CD4-positive, alpha-beta T cell treated with Interleukin-17A for 4 hours (primary cell): ENCODE measurements at regions not wholly inside any gene's neighbourhood (a gene's known extent, or its start where the extent isn't known, plus 50 kb on each side); places are given as distances from the start of the nearest gene placed in this dataset.

Experiments
- DNase-seq: peaks from one replicate; pipeline ENCODE4 v3.0.0-alpha.2; 2020; ENCODE audit warnings: mixed read lengths

DNA sequence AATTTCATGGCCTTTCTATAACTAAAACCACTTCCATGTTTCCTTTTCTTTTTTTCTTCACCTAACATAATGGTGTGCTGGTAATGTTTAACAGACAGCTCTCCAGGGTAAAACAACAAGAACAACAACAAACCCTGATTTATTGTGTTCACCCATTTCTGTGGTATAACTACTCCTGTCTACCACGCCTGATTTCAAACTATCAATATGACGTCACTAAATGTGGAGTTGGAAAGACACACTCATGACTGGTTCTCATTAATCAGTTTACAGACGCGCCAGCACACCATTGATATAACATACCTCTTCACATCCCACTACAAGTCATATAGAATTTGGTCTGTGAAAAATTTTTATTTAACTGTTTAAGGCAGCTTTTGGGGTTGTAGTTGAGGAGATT, 142.9 kb downstream of the ARRDC3 start:
- DNase-seq, result no peak

DNA sequence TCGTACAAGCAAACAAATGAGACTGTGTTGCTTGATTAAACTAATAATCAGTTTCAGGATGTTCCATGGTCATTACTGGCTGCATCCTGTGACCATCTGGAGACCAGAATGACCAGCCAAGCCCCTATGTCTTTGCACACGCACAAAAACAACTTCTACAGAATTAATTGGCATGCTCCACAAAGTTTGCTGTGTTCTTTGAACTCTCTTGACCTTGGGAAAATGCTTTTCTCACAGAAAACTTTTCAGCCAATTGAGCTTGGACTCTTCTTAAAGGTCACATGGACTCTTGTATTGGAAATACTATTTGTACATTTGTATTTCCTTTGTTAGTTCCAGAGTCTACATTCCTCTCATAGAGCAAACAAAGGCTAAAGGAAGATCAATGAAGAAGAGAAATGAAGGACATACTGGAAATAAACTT, 147.8 kb downstream of the ARRDC3 start:
- DNase-seq, result no peak

DNA sequence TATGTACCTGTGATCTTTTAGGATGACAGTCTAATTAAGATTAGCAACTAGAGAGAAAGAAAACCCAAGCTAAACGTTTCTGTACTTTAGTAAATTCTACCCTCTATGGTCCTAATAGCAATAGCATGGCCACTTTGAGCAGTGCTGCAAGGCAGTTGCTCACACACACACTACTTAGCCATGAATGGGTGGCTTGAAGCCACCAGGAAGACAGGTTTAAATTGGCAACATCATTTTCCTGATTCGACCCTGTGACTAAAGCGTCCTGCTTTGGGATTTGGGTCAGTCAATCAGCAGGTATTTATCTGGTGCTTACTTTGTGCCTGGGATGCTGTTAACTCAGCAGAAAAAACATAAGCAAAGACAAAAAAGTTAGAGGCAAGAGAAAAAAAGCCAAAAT, 150.6 kb downstream of the ARRDC3 start:
- DNase-seq, result no peak

- DNase-seq, result no peak
Measured at GRCh38 chr5:91229031-91229727, 153.9 kb downstream of the ARRDC3 start.

DNA sequence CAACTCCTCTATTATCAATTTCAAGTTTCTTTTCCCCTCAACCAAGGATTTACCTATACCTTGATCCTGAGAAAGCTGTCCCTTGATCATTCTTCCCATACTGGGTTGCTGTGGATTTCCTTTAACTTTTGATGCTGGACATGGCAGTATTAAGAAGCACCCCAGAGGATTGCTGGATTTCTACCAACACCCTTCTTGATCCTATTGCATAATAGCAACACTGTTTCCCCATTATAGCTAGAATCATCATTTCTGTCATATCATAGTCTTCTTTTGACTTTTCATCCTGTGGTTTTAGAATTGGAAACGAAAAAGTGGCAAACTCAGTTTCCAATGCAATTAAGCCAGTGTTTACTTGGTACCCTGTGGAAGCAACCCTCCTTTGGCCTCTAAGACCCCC, 154.9 kb downstream of the ARRDC3 start:
- DNase-seq, result no peak

- DNase-seq, result peak; percentile 79
Measured at GRCh38 chr5:91225848-91226686, 157.1 kb downstream of the ARRDC3 start.

GRCh38 chr5:91224969-91225368, 158.1 kb downstream of the ARRDC3 start:
- no peak for DNase-seq

GRCh38 chr5:91224456-91224855, 158.7 kb downstream of the ARRDC3 start:
- DNase-seq, result no peak

GRCh38 chr5:91223886-91224285, 159.2 kb downstream of the ARRDC3 start:
- no peak for DNase-seq

DNA sequence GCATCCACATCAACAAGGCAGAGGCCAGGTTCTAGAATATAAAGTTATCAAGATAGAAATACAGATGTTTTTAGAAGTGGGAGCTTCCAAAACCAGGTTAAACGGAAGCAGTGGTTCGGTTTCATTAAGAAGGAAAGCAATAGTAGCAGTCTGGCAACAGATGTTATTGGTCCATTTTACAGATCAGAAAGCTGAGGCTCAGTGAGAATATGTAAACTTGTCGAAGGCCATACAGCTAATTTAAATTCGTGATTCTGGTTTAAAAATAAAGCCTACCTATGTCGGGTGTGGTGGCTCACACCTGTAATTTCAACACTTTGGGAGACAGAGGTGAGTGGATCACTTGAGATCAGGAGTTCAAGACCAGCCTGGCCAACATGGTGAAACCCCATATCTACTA, 160.6 kb downstream of the ARRDC3 start:
- DNase-seq, result no peak

GRCh38 chr5:91221917-91222316, 161.2 kb downstream of the ARRDC3 start:
- DNase-seq, result no peak

- DNase-seq, result peak; percentile 59
Measured at GRCh38 chr5:91219803-91220371, 163.2 kb downstream of the ARRDC3 start.

DNA sequence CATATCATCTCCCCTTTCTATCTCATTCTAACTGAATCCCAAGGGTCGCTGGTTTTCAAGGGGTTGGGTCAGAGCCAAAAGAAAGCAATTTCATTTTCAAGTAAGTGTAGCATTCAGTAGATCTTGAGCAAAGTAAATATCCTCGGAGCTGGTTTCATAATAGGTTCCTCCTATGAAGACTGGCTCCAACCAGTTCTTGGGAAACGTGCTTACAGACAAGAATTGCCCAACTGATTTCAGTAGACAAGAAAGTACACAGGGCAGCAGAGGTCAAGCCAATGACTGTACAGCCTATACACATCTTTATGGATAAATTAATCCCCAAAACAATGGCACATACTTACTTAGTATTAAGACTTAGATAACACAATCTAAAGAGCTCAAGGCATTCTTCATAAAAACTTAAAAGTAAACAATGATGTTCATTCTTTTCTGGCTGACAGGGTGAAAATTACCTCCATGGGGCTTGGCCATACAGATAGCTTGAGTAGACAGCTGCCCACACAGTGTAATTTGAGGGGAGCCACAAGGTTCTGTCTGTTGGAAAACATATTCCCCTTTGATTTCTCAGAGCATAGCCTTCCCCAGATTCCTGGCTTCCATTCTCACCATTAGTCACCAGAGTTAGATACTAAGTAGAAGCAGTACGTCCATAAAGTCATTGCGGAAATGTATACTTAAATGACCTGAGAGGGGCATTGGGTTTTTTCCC, 163.9 kb downstream of the ARRDC3 start:
- DNase-seq, result no peak

- DNase-seq, result no peak
Measured at GRCh38 chr5:91217859-91218258, 165.3 kb downstream of the ARRDC3 start.

GRCh38 chr5:91214571-91214970, 168.5 kb downstream of the ARRDC3 start:
- no peak for DNase-seq
